KBM-7 (cell line): ENCODE measurements at regions not wholly inside any gene's neighbourhood (a gene's known extent, or its start where the extent isn't known, plus 50 kb on each side); places are given as distances from the start of the nearest gene placed in this dataset.
"Not testable (repeated sequence)": the region's sequence is repeated elsewhere in the genome, so short reads cannot be mapped to it uniquely, and the experiment has no call there.

Experiments
- DNase-seq: peaks from one replicate; pipeline ENCODE4 v3.0.0-alpha.2; 2015
- in situ Hi-C: fragments of 300-500 bp; cut with MboI; formaldehyde crosslinking; loops from 2 replicates; pipeline ENCODE4 v1.14.3; 2020; ENCODE audit warnings: low sequenced_read_pairs, low pct_unique_long_range_greater_than_20kb, mixed read lengths

- no peak for DNase-seq
- in situ Hi-C loops, result no loop called here
These were observed 59.7 kb downstream of the NAA11 start for GRCh38 chr4:79266136-79266535.

DNA sequence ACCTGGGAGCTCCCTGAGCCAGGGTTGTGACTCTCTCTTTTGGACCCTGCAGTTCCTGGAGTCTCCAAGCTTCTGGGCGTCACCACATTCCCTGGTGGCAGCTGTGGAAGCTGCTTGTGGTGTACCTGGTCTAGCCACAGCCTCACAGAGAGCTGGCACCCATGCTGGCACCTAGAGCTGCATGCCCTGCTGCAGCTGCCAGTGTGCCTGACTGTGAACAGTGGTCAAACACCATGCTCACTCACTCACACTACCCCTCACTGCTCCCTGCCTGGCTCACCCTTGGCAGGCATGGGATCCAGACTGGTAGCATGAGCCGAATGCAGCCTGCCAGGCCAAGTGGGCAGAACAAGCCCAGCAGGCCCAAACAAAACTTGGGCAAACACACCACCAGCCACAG, 66.6 kb downstream of the NAA11 start:
- in situ Hi-C loops, result no loop called here
- no peak for DNase-seq

- in situ Hi-C loops, result no loop called here
These were observed 67.2 kb downstream of the NAA11 start for GRCh38 chr4:79258614-79259176.

GRCh38 chr4:79257953-79258613, 67.8 kb downstream of the NAA11 start:
- in situ Hi-C loops, result no loop called here
- DNase-seq, result no peak

More at GRCh38 chr4:79258614-79259176, 67.2 kb downstream of the NAA11 start:
- DNase-seq, result no peak

DNA sequence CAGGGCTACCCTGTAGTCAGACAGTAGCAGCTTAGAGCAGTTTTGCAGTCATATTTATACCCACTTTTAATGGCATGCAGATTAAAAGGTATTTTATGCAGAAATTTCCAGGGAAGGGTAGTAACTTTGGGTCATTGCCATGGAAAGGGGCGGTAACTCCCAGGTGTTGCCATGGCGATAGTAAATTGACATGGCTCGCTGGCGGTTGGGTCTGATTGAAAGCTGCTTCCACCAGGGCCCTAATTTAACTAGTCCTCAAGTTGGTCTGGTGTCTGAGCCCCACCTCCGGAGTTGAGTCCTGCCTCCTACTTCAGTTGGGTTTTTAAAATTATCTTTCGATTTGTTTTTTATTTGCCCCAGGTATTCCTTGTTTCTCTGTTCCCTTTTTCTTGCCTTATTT, 70.1 kb downstream of the NAA11 start:
- in situ Hi-C loops, result no loop called here
- DNase-seq, result peak; percentile 10

DNA sequence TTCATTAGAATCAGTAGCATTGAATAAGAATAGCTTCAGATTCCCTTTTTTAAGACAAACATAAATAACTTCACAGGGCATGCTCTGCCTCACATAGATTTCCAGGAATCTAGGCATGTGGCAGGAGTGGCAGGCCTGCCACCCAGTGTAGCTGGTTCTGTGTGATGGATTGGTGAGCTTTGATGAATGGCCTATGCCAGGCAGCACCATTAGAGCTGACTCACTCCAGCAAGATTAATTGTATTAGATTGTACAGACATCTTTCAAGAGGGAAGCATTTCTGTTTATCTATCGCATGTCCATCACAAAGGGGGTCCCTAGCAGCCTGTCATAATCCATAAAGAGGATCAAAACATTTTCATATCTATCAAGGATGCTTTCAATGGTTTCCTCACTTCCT, 71.9 kb downstream of the NAA11 start:
- in situ Hi-C loops, result no loop called here
- no peak for DNase-seq

DNA sequence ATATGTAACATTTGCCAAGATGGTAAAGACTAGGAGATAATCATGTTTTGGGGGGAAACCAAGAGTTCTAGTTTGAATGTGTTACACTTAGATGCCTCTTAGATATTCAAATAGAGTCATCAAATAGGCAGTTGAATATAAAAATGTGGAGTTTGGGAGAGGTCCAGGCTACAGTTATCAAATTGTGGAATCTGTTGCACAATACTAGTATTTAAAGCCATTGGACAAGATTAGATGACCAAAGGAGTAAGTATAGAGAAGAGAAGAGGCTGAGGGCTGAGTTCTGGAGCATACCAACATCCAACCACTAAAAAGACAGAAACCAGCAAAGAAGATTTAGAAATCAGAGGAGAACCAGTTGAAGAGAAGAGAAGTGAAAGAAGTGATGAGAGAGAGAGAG, 72.7 kb downstream of the NAA11 start:
- no peak for DNase-seq
- in situ Hi-C loops, result no loop called here

DNA sequence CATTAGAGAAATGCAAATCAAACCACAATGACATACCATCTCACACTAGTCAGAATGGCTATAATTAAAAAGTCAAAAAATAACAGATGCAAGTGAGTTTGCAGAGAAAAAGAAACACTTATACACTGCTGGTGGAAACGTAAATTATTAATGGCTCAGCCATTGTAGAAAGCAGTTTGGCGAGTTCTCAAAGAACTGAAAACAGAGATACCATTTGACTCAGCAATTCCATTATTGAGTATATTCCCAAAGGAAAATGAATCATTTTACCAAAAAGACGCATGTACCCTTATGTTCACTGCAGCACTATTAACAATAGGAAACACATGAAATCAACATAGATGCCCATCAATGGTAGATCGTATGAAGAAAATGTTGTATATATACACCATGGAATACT, 75.0 kb downstream of the NAA11 start:
- in situ Hi-C loops, result no loop called here
- no peak for DNase-seq

GRCh38 chr4:79249881-79250503, 75.9 kb downstream of the NAA11 start:
- DNase-seq, result peak; percentile 94
- in situ Hi-C loops, result loop anchor here (25.0 kb wide), 1 partner anchor 213 kb away; no protein-coding TSS in a partner anchor

DNA sequence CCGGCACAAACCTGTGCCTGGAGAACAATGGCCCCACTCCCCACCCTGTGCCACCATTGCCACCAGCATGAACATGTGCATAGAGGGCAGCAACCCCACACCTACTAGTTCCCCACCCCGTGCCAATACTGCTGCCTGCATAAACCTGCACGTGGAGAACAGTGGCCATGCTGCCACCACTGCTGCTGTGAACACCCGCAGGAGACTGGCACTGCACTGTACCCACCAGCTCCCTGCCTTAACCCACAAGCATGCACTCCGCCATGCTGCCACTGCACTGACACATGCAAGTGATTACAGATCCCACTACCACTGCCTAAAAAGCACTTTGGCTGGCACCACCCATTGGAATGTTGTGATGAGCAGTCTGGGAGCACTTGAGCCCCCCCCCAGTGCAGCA, 77.3 kb downstream of the NAA11 start:
- DNase-seq, result no peak
- in situ Hi-C loops, result loop anchor here (25.0 kb wide), 1 partner anchor 211 kb away; no protein-coding TSS in a partner anchor

DNA sequence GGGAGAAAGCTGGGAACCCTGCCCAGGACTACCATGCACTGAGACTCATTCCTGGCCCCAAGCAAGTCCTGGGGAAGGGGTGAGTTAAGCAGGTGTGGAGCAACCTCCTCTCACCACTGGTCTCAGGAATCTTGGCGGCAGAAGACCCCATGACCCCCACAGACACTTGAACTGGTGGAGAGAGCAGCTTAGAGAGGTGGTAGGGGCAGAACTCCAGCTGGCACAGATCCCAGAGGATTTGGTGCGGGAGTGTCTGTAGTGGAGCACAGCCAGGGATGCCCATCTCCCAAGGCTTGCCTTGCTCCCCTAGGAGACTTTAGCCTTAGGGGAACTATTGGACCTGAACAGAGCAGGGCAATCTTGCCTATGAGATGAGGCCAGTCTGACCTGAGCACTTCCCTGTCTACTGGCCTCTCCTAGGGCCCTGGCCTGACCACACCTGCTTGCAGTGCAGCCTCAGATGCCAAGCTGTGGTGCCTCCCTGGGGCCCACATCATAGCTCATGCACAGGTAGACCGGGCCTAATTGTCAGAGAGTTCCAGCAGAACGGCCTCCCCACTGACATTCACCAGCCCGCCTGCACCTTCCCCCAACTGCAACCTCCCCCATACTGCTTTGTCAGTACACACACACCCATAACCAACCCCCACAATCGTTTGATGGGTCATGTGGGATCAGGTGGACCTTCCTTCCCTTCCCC, 78.0 kb downstream of the NAA11 start:
- in situ Hi-C loops, result loop anchor here (25.0 kb wide), 1 partner anchor 211 kb away; no protein-coding TSS in a partner anchor
- DNase-seq, result peak; percentile 58

DNA sequence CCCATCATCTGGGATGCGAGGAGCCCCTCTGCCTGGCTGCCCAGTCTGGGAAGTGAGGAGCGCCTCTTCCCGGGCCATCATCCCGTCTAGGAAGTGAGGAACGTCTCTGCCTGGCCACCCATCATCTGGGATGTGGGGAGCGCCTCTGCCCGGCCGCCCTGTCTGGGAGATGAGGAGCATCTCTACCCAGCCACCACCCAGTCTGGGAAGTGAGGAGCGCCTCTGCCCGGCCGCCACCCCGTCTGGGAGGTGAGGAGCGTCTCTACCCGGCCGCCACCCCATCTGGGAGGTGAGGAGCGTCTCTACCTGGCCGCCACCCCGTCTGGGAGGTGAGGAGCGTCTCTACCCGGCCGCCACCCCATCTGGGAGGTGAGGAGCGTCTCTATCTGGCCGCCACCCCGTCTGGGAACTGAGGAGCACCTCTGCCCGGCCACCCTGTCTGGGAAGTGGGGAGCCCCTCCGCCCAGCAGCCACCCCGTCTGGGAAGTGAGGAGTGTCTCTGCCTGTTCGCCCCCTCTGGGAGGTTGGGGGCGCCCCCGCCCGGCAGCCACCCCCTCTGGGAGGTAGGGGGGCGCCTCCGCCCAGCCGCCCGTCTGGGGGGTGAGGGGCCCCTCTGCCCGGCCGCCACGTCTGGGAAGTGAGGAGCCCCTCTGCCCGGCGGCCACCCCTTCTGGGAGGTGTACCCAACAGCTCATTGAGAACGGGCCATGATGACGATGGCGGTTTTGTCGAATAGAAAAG, 80.5 kb downstream of the NAA11 start:
- in situ Hi-C loops, result loop anchor here (25.0 kb wide), 1 partner anchor 208 kb away; no protein-coding TSS in a partner anchor
- not testable (repeated sequence) for DNase-seq

DNA sequence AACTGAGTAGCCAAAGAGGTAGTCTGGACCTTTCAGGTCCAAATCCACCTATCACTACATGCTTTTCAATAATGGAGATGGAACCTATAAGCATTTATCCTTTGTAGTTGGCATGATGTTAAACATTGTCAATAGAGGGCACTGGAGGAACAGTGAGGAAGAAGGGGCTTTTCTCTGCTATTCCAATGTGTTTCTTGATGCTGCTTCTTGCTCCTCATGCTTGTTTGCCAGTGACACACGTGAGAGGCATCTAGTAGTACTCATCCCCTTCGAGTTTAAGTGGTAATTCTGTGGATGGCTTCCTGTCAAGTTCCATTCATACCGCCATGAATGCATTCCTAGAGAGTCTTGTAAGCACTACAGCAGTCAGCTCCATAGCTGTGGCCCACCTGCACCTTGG, 84.0 kb downstream of the NAA11 start:
- DNase-seq, result peak; percentile 66
- in situ Hi-C loops, result loop anchor here (25.0 kb wide), 1 partner anchor 205 kb away; no protein-coding TSS in a partner anchor

GRCh38 chr4:79237851-79238250, 88.0 kb downstream of the NAA11 start:
- DNase-seq, result no peak
- in situ Hi-C loops, result loop anchor here (25.0 kb wide), 1 partner anchor 201 kb away; no protein-coding TSS in a partner anchor

DNA sequence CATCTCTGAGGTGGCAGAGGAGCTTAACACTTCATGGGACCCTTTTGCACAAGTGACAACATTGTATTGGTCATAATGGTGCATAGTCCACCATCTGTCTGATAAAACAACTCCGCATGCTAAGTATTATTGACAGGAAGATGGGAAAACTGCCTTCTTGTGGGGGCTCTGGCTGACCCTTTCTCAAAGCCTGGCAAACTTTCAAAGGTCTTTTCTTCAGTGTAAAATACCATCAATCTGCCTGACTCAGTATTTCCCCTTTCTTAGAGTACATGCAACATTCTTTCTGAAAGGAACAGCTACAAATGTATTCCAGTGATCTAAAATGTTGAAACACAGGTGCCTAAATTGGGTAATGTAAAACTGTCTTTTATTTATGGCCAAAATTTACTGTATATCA, 89.1 kb downstream of the NAA11 start:
- peak; percentile 52 for DNase-seq
- in situ Hi-C loops, result loop anchor here (25.0 kb wide), 1 partner anchor 199 kb away; no protein-coding TSS in a partner anchor

DNA sequence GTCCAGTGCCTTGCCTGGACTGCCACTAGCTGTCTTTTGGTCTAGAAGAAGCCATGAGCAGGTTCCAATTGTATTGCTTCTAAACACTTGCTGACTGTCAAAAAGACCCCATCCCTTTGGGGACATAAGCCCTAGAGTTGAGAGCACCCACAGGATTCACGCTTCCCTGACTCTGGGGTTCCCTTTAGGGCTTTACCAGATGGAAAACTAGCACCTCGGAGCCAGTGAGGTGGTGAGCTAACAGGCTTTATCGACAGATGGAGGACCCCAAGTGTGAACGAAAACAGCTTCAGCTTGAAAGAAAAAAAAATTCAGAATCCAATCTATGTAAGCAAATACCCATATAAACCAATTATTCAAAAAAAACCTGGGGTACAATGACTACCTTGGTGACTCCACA, 90.8 kb downstream of the NAA11 start:
- in situ Hi-C loops, result loop anchor here (25.0 kb wide), 1 partner anchor 198 kb away; no protein-coding TSS in a partner anchor
- DNase-seq, result no peak

GRCh38 chr4:79233820-79234219, 92.0 kb downstream of the NAA11 start:
- DNase-seq, result no peak
- in situ Hi-C loops, result loop anchor here (25.0 kb wide), 1 partner anchor 197 kb away; no protein-coding TSS in a partner anchor

GRCh38 chr4:79232540-79232939, 93.3 kb downstream of the NAA11 start:
- DNase-seq, result no peak
- in situ Hi-C loops, result loop anchor here (25.0 kb wide), 1 partner anchor 195 kb away; no protein-coding TSS in a partner anchor

- in situ Hi-C loops, result loop anchor here (25.0 kb wide), 1 partner anchor 191 kb away; no protein-coding TSS in a partner anchor
- no peak for DNase-seq
These were observed 98.0 kb downstream of the NAA11 start for GRCh38 chr4:79227860-79228259.
